HG03565 (cell line): ENCODE measurements at regions not wholly inside any gene's neighbourhood (a gene's known extent, or its start where the extent isn't known, plus 50 kb on each side); places are given as distances from the start of the nearest gene placed in this dataset.
A peak's percentile ranks its signal among the peaks of the same experiment; 100 is the strongest.

Experiments
- ATAC-seq: cut with Tn5 transposase; IDR thresholded peaks from one replicate; pipeline ENCODE4 v1.9.1; 2021; ENCODE audit warnings: mild to moderate bottlenecking, moderate library complexity; ENCODE audit not compliant: unreplicated experiment

- no peak for ATAC-seq
Measured at GRCh38 chr6:156538875-156539660, 238.1 kb upstream of the ARID1B start.

DNA sequence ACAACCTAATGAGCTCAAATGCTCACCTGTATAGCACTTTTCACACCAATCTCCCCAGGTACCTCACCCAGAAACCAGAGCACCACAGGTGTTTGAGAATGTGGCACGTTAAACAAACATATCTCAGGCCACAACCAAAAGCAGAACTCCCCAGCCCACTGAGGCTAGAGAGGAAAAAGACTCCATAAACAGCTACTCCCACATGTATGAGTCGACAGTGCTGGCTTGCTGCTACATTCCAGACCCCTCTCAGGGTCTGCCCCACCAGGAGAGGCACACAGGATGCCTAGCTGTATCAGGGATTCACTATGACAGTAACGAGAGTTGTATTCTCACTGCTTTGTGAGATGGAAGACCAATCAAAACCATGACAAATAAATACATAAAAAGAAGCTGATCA, 242.6 kb upstream of the ARID1B start:
- no peak for ATAC-seq

DNA sequence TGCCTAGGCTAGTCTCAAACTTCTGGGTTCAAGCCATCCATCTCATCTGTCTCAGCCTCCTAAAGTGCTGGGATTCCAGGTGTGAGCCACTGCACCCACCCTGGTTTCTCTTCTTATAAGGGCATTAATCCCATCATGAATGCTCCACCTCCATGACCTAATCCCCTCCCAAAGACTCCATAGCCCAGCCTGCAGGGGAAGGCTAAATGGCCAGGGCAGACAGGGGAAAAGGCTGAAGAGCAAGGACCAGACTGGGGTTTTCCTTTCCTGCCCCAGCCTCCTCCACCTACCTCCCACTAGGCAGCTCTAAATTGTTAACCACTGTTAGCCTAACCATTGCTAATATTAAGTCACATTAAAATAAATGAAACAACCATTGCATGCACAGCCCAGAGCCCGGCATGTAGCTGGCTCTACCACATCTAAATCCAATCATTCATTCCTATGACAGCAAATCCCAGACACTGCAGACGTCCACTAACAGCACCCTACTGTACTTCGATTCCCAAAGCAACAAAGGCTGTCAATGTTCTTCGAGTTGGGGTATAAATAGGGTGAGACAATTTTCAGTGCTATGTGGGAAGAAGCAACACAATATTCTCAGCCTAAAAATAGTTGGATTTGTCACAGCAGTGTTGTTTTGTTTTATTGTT, 243.2 kb upstream of the ARID1B start:
- no peak for ATAC-seq

- ATAC-seq: no peak
Measured at GRCh38 chr6:156526081-156526480, 251.1 kb upstream of the ARID1B start.

- ATAC-seq: no peak
Measured at GRCh38 chr6:156525541-156525940, 251.6 kb upstream of the ARID1B start.

- no peak for ATAC-seq
Measured at GRCh38 chr6:156519940-156520339, 257.2 kb upstream of the ARID1B start.

DNA sequence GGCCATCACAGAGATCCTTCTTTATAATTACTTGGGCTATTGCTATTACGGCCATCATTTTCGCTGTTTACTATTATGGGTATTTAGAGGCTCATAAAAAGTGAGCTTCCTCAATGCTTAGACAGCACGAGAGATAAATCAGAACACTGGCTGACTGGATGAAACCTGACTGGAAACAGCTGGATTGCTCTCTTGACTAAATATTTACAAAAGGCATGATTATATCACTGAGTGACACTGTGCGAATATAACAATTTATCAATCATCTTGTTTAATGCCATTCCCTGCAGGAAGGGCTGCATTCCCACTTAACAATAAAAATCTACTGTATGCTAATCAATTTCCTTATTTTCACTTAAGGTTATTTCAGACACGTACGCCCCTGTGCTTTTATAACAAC, 260.1 kb upstream of the ARID1B start:
- ATAC-seq: no peak

- ATAC-seq: no peak
Measured at GRCh38 chr6:156515242-156515641, 261.9 kb upstream of the ARID1B start.

GRCh38 chr6:156513504-156513903, 263.7 kb upstream of the ARID1B start:
- no peak for ATAC-seq

DNA sequence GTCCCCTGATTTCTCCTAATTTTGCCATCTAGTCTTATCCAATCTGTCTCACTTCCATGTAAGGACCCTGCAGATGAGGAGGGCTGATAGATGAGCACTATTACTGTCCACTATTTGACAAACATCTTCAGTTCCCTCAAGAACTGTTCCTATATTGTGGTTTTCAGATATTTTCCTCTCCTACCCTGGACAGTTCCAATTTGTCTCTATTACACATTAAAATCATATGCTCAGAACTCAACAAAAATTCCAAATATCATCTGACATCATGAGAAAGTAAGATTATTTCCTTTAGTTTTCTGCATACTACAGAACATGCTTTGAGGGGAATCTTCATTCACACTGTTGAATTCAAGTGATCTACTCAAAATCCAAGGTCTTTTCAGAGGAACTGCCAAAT, 265.6 kb upstream of the ARID1B start:
- no peak for ATAC-seq

GRCh38 chr6:156511051-156511450, 266.1 kb upstream of the ARID1B start:
- ATAC-seq: no peak

GRCh38 chr6:156510242-156510641, 266.9 kb upstream of the ARID1B start:
- ATAC-seq: no peak

DNA sequence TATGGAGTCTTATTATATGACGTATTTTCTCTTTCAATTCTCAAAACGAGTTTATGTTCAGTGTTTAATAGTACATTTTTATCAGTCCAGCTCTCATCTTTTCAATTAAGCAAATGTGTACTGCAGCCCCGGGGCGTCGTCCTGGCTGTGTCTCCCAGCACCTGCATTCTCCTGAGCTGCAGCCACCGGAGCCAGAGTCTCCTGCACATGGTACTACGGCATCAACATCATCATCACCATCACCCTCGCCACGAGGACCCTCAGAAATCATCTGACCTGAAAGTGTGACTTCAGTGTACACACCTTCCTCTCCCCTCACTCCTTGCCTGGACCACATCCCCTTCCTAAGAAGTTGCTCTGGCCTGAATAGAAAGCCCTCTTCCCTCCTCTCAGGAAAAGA, 267.7 kb upstream of the ARID1B start:
- ATAC-seq: no peak

GRCh38 chr6:156508923-156509322, 268.3 kb upstream of the ARID1B start:
- no peak for ATAC-seq

GRCh38 chr6:156508126-156508525, 269.1 kb upstream of the ARID1B start:
- no peak for ATAC-seq

- no peak for ATAC-seq
Measured at GRCh38 chr6:156507656-156508055, 269.5 kb upstream of the ARID1B start.

DNA sequence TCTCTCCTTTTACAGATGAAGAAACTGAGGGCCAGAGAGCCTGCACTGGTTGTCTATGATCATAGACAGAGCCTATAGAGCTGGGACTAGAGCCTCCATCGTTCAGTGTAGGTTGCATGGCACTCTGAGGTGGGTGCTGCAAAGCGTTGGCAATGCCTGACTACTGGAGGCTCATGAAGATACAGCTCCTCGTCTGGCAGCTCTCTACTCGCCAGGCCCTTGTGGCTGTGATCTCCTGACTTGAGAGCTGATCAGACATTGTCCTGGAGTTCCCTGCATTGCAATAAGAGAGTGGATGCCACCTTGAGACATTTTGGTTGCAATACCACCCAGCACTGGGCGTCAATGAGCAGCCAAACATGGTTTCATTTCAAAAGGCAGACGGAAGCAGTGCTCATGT, 270.1 kb upstream of the ARID1B start:
- no peak for ATAC-seq

DNA sequence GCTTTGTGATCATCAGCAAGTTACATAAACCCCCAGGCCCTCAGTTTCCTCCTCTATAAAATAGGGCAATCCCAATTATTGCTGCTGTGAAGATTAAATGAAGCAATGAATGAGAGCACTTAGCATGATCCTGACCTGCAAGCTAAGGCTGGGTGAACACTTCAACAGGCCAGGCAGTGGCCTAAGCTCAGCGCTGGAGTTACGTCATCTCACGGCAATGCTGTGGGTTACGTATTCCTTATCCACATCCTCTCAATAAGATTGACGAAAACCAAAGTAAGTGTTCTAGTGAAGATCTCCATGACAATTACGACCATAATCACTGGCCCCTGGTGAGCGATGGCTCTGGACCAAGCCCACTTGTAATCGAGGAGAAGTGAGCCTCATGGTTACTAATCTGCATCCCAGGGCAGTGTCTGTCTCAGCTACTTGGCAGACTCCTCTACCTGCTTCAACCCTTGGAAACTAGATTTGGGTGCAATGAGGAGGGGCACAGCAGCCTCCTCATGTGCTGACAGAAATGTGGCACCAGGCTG, 274.1 kb upstream of the ARID1B start:
- no peak for ATAC-seq

- ATAC-seq: no peak
Measured at GRCh38 chr6:156497618-156498017, 279.6 kb upstream of the ARID1B start.

GRCh38 chr6:156487877-156488276, 289.3 kb upstream of the ARID1B start:
- ATAC-seq: no peak

DNA sequence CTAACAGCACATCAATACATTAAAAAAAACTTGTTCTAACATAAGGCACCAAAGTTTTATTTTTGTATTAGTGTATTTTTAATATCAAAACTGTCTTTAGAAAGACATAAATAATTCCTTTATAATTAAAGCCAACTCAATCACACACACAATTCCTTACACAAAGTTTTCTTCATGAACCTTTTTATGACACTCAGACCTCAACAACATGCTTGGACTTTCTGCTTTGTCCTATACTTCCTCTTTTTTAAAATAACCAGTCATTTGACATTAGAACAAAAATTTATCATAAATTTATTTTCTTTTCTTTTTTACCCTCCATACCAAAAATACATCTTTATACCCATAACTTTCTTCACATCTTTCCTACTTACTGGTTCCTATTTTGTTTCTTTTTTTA, 292.0 kb upstream of the ARID1B start:
- no peak for ATAC-seq

DNA sequence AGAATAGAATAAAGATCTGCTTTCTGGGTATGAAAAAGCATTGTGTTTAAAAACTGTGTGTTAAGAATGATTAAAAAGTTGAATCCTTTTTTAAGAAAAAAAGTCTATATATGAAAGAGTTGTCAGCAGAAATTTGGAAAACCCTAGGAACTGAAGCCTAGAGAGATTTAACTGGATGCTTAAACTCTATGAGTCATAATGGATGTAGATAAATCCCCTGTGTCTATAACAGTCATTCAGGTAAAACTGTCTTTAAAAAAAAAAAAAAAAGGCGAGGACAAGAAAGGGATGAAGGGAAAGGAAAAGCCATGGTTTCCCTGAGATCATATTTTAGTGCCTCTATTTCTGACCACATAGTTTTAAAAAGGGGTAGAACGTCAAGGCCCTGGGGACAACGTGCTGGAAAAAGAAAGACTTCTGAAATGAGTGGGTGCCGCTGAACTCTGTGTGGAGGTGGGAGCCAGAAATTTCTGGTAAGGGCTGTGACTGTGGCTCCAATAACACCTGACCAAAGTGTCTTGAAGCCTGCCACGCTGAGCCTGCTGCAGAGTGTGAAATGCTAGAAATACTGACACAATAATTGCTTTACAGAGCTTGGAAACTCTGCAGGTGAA, 302.6 kb upstream of the ARID1B start:
- ATAC-seq: peak; percentile 70
